HepG2 (cell line): ENCODE measurements at regions not wholly inside any gene's neighbourhood (a gene's known extent, or its start where the extent isn't known, plus 50 kb on each side); places are given as distances from the start of the nearest gene placed in this dataset.

ENCODE experiments used
- ATAC-seq: fragments of 200-7000 bp; cut with Tn5 transposase; 3 replicates; pipeline ENCODE4 v1.9.1; 2020; ENCODE audit warnings: mild to moderate bottlenecking, moderate library complexity
- BruUV-seq: library from RNA; stranded (reverse); fragments of 400-500 nt; replicated peaks from 2 replicates; lab custom pipeline; 2021; lab: Mats Ljungman, UMichigan
- CTCF ChIA-PET: fragments of 300-600 bp; formaldehyde crosslinking; extraction: SDS; loops from one replicate; lab custom pipeline; 2021; ENCODE audit warnings: low total read pairs, inconsistent platforms, low intra/inter-chr PET ratio; lab: Yijun Ruan, JAX
- POLR2A ChIA-PET: fragments of 350-600 bp; sonication (Branson Sonifier 250); formaldehyde crosslinking; loops from one replicate; lab custom pipeline; 2020; ENCODE audit warnings: antibody characterized with exemption, inconsistent platforms; lab: Yijun Ruan, JAX
- DNase-seq: peaks from one replicate; pipeline ENCODE4 v3.0.0-alpha.2; 2015; ENCODE audit warnings: low spot score
- FAIRE-seq: peaks from 3 replicates; lab custom pipeline; 2011; peaks lifted over from hg19 to GRCh38; lab: Jason Lieb, UNC
- H2AFZ ChIP-seq: one replicate; pipeline ENCODE4 v1.6.1; 2011; ENCODE audit warnings: low read length, inconsistent platforms
- H3K27ac ChIP-seq: fragments of 300-600 bp; 3 replicates; pipeline ENCODE4 v1.8.0; 2011; ENCODE audit warnings: mixed run types, mild to moderate bottlenecking, mixed read lengths, low read length, inconsistent platforms; ENCODE audit not compliant: insufficient read depth; ENCODE audit errors: extremely low read length
- H3K27me3 ChIP-seq, 2 experiments: fragments of 200-600 bp in 1 of 2; 2 replicates in 1 of 2; 3 replicates in 1 of 2; pipeline versions ENCODE4 v1.6.0 to v1.8.0; 2011; ENCODE audit warnings: low read length in 2 of 2, mild to moderate bottlenecking in 2 of 2, moderate library complexity in 2 of 2, inconsistent platforms in 1 of 2; ENCODE audit not compliant: insufficient read depth in 2 of 2, control insufficient read depth in 1 of 2
- H3K36me3 ChIP-seq, 2 experiments: fragments of 200-600 bp in 1 of 2; replicated peaks in 1 of 2; 2 replicates in 1 of 2; 3 replicates in 1 of 2; pipeline versions ENCODE4 v1.5.1 to v1.8.0; 2011; ENCODE audit warnings: low read length in 2 of 2, inconsistent platforms in 1 of 2; ENCODE audit not compliant: insufficient read depth in 2 of 2, control insufficient read depth in 1 of 2
- H3K4me1 ChIP-seq: 2 replicates; pipeline ENCODE4 v1.5.1; 2012; ENCODE audit warnings: low read length, inconsistent platforms; ENCODE audit not compliant: insufficient read depth
- H3K4me2 ChIP-seq: 2 replicates; pipeline ENCODE4 v1.6.0; 2011; ENCODE audit warnings: low read depth, low read length, inconsistent platforms
- H3K4me3 ChIP-seq, 3 experiments: fragments of 200-600 bp in 1 of 3; sonication (generic), shearing (Covaris generic) in 1 of 3; replicated peaks in 1 of 3; 2 replicates each; pipeline ENCODE4 v1.5.1; 2011 to 2016; ENCODE audit warnings: low read length in 3 of 3, inconsistent platforms in 2 of 3, low read depth in 2 of 3, mild to moderate bottlenecking in 2 of 3, control low read depth in 1 of 3, mixed read lengths in 1 of 3; ENCODE audit not compliant: insufficient read depth in 1 of 3
- H3K79me2 ChIP-seq: one replicate; pipeline ENCODE4 v1.6.1; 2011; ENCODE audit warnings: low read length, inconsistent platforms; ENCODE audit not compliant: insufficient read depth
- H3K9ac ChIP-seq: 2 replicates; pipeline ENCODE4 v1.6.0; 2011; ENCODE audit warnings: mild to moderate bottlenecking, low read depth, low read length, inconsistent platforms; ENCODE audit not compliant: insufficient read depth
- H3K9me3 ChIP-seq: 2 replicates; pipeline ENCODE4 v1.5.1; 2012; ENCODE audit warnings: mild to moderate bottlenecking, low read length
- H4K20me1 ChIP-seq: 2 replicates; pipeline ENCODE4 v1.6.0; 2011; ENCODE audit warnings: inconsistent platforms, mild to moderate bottlenecking, low read length, moderate library complexity; ENCODE audit not compliant: insufficient read depth
- FOXO1 ChIP-seq: sonication (generic); formaldehyde crosslinking; IDR thresholded peaks from 2 replicates; pipeline ENCODE4 v1.4.0; 2020; ENCODE audit warnings: missing genetic modification reagents
- HNRNPL ChIP-seq: fragments of 200-400 bp; formaldehyde crosslinking; IDR thresholded peaks from 2 replicates; pipeline ENCODE4 v1.6.1; 2017; ENCODE audit warnings: mild to moderate bottlenecking, low read depth, low read length
- IKZF5 ChIP-seq: IDR thresholded peaks from 2 replicates; pipeline ENCODE4 v1.6.1; 2018; ENCODE audit warnings: missing genetic modification reagents, mild to moderate bottlenecking, missing compliant biosample characterization
- MEIS2 ChIP-seq: sonication (generic); formaldehyde crosslinking; IDR thresholded peaks from 2 replicates; pipeline ENCODE4 v1.9.0; 2021; ENCODE audit warnings: mild to moderate bottlenecking, missing genetic modification reagents
- MYC ChIP-seq: sonication (generic); formaldehyde crosslinking; IDR thresholded peaks from 2 replicates; pipeline ENCODE4 v1.9.0; 2021; ENCODE audit warnings: missing genetic modification reagents, borderline replicate concordance
- TRAFD1 ChIP-seq: sonication (generic); formaldehyde crosslinking; IDR thresholded peaks from 2 replicates; pipeline ENCODE4 v1.5.1; 2020; ENCODE audit warnings: missing genetic modification reagents, mild to moderate bottlenecking, borderline replicate concordance
- ZFP91 ChIP-seq: sonication (generic); formaldehyde crosslinking; IDR thresholded peaks from 2 replicates; pipeline ENCODE4 v1.9.0; 2022; ENCODE audit warnings: missing genetic modification reagents, mild to moderate bottlenecking, borderline replicate concordance
- ZNF563 ChIP-seq: sonication (generic); formaldehyde crosslinking; IDR thresholded peaks from 2 replicates; pipeline ENCODE4 v1.8.0; 2022; ENCODE audit warnings: mild to moderate bottlenecking, moderate library complexity, missing genetic modification reagents
- ZNF589 ChIP-seq: sonication (generic); formaldehyde crosslinking; conservative IDR thresholded peaks from 2 replicates; pipeline ENCODE4 v1.8.0; 2022; ENCODE audit warnings: mild to moderate bottlenecking, moderate library complexity, missing genetic modification reagents
- WGBS: methylation state at CpG from one replicate; pipeline ENCODE4 v1.1.6; 2017; ENCODE audit warnings: low lambda C conversion rate; 5-methylcytosine and 5-hydroxymethylcytosine counted together
- in situ Hi-C: cut with HindIII; loops from 2 replicates; pipeline ENCODE4 v1.10.0; 2017; ENCODE audit warnings: low pct_unique_long_range_greater_than_20kb; ENCODE audit not compliant: extremely low pct_ligation_motif_present
- intact Hi-C: fragments of 100-400 bp; cut with micrococcal nuclease; formaldehyde crosslinking; loops from one replicate; pipeline ENCODE4 v1.10.0; 2022; ENCODE audit not compliant: unreplicated experiment
- TF ChIP-seq, protein P1 (sequence below): sonication (generic); formaldehyde crosslinking; IDR thresholded peaks from 2 replicates; pipeline ENCODE4 v1.4.0; 2020; ENCODE audit warnings: missing genetic modification reagents
- TF ChIP-seq, protein P2 (sequence below): IDR thresholded peaks from 2 replicates; pipeline ENCODE4 v1.6.1; 2016
- TF ChIP-seq, protein P3 (sequence below): sonication (generic); formaldehyde crosslinking; IDR thresholded peaks from 2 replicates; pipeline ENCODE4 v1.5.1; 2020; ENCODE audit warnings: mild to moderate bottlenecking, missing genetic modification reagents, moderate library complexity

DNA sequence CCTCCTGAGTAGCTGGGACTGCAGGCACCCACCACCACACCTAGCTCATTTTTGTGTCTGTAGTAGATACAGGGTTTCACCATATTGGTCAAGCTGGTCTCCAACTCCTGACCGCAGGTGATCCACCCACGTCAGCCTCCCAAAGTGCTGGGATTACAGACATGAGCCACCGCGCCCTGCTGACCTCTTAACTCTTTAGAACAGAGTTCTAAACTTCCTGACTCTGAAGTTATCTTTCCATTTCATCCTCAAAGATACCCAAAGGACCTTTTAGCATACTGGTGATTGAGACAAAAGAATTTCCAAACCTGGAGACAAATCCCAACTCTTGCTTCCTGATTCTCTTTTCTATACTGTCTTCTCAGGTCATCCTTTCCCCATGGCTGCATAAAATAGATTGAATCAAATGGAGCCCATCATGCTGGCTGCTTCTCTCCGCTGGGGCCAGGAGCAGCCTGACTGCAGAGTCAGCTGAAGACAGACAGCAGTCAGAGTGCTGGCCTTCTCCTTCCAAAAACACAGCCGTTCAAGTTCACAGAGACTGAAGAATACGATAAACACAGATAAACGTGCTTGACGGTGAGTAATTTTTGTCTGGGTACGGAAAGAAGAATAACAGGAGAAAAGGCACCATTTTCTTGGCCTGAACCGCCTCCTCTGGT lies 76.5 kb upstream of the ATF7IP2 start:
- Histone ChIP-seq H2AFZ (no peak overlapping the region), H3K4me3 (no peak overlapping the region), H3K36me3 (no peaks in the 10 kb centered on the region), H3K4me2 (no peak overlapping the region), H3K9ac (no peak overlapping the region), H3K27me3 (no peaks in the 10 kb centered on the region), H3K9me3 (no peaks in the 10 kb centered on the region), H3K79me2 (no peaks in the 10 kb centered on the region), H4K20me1 (no peaks in the 10 kb centered on the region), H3K4me1 (peaks cover 74% of the 10 kb centered on the region), H3K27ac (no peak overlapping the region)
- in situ Hi-C loops: no loop called here
- WGBS: 92% methylated on average over 11 of the region's 11 CpGs
- TF ChIP-seq TRAFD1 (CRISPR knock-in tag) (no peak), HNRNPL (no peak), IKZF5 (CRISPR knock-in tag) (no peak), MYC (CRISPR knock-in tag) (no peak), MEIS2 (CRISPR knock-in tag) (no peak), ZNF563 (CRISPR knock-in tag) (no peak), FOXO1 (CRISPR knock-in tag) (no peak), ZFP91 (CRISPR knock-in tag) (no peak), ZNF589 (CRISPR knock-in tag) (no peak)
- TF ChIP-seq, protein P1, sequence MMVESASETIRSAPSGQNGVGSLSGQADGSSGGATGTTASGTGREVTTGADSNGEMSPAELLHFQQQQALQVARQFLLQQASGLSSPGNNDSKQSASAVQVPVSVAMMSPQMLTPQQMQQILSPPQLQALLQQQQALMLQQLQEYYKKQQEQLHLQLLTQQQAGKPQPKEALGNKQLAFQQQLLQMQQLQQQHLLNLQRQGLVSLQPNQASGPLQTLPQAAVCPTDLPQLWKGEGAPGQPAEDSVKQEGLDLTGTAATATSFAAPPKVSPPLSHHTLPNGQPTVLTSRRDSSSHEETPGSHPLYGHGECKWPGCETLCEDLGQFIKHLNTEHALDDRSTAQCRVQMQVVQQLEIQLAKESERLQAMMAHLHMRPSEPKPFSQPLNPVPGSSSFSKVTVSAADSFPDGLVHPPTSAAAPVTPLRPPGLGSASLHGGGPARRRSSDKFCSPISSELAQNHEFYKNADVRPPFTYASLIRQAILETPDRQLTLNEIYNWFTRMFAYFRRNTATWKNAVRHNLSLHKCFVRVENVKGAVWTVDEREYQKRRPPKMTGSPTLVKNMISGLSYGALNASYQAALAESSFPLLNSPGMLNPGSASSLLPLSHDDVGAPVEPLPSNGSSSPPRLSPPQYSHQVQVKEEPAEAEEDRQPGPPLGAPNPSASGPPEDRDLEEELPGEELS (CRISPR knock-in tag): no peak
- TF ChIP-seq, protein P2, sequence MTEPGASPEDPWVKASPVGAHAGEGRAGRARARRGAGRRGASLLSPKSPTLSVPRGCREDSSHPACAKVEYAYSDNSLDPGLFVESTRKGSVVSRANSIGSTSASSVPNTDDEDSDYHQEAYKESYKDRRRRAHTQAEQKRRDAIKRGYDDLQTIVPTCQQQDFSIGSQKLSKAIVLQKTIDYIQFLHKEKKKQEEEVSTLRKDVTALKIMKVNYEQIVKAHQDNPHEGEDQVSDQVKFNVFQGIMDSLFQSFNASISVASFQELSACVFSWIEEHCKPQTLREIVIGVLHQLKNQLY (CRISPR knock-in tag): no peak
- TF ChIP-seq, protein P3, sequence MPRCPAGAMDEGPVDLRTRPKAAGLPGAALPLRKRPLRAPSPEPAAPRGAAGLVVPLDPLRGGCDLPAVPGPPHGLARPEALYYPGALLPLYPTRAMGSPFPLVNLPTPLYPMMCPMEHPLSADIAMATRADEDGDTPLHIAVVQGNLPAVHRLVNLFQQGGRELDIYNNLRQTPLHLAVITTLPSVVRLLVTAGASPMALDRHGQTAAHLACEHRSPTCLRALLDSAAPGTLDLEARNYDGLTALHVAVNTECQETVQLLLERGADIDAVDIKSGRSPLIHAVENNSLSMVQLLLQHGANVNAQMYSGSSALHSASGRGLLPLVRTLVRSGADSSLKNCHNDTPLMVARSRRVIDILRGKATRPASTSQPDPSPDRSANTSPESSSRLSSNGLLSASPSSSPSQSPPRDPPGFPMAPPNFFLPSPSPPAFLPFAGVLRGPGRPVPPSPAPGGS: no peak
- no TSS peak for BruUV-seq
- ATAC-seq (no peak), DNase-seq (no peak), FAIRE-seq (no peak)
- ChIA-PET POLR2A (interaction anchor here (1.2 kb wide), 1 partner anchor 434 kb away, joined by 4 read pairs; the partner anchor contains the start of gene NUBP1), CTCF (no interaction called here)
- intact Hi-C loops: no loop called here
